Loucy (cell line): ENCODE measurements at regions not wholly inside any gene's neighbourhood (a gene's known extent, or its start where the extent isn't known, plus 50 kb on each side); places are given as distances from the start of the nearest gene placed in this dataset.
"Not testable (repeated sequence)": the region's sequence is repeated elsewhere in the genome, so short reads cannot be mapped to it uniquely, and the experiment has no call there.

Experiments used
- H2AFZ ChIP-seq: fragments of 200-600 bp; sonication (generic); 2 replicates; pipeline ENCODE4 v1.6.0; 2016; ENCODE audit warnings: antibody characterized with exemption, mild to moderate bottlenecking, low read length, moderate library complexity
- H3F3A ChIP-seq: fragments of 200-600 bp; 2 replicates; pipeline ENCODE4 v1.6.0; 2016; ENCODE audit warnings: antibody characterized with exemption, low read depth, mild to moderate bottlenecking
- H3K27me3 ChIP-seq: fragments of 200-600 bp; sonication (generic); 2 replicates; pipeline ENCODE4 v1.6.1; 2014; ENCODE audit warnings: low read length, mild to moderate bottlenecking; ENCODE audit not compliant: insufficient read depth, poor library complexity, severe bottlenecking
- H3K36me3 ChIP-seq: fragments of 200-600 bp; sonication (generic); 2 replicates; pipeline ENCODE4 v1.6.1; 2016; ENCODE audit warnings: low read length; ENCODE audit not compliant: insufficient read depth
- H3K4me1 ChIP-seq: fragments of 200-600 bp; sonication (generic); 2 replicates; pipeline ENCODE4 v1.5.1; 2014; ENCODE audit warnings: low read length, mild to moderate bottlenecking; ENCODE audit not compliant: insufficient read depth, poor library complexity, severe bottlenecking
- H3K4me2 ChIP-seq: fragments of 200-600 bp; sonication (generic); 2 replicates; pipeline ENCODE4 v1.6.0; 2014; ENCODE audit warnings: antibody characterized with exemption, low read length, low read depth, mild to moderate bottlenecking; ENCODE audit not compliant: poor library complexity, severe bottlenecking
- H3K4me3 ChIP-seq: fragments of 200-600 bp; sonication (generic); 2 replicates; pipeline ENCODE4 v1.5.1; 2014; ENCODE audit warnings: low read length, mild to moderate bottlenecking, mixed read lengths; ENCODE audit not compliant: poor library complexity, severe bottlenecking
- H3K79me2 ChIP-seq: fragments of 200-600 bp; sonication (generic); 2 replicates; pipeline ENCODE4 v1.6.1; 2014; ENCODE audit warnings: low read length; ENCODE audit not compliant: insufficient read depth
- H3K9ac ChIP-seq: fragments of 200-600 bp; sonication (generic); 2 replicates; pipeline ENCODE4 v1.6.0; 2014; ENCODE audit warnings: mild to moderate bottlenecking, low read depth, low read length, moderate library complexity; ENCODE audit not compliant: poor library complexity, severe bottlenecking
- H3K9me2 ChIP-seq: fragments of 200-600 bp; sonication (generic); replicated peaks from 2 replicates; pipeline ENCODE4 v1.6.1; 2016; ENCODE audit warnings: low read depth, low read length, mixed read lengths
- H3K9me3 ChIP-seq: fragments of 200-600 bp; sonication (generic); 2 replicates; pipeline ENCODE4 v1.6.1; 2014; ENCODE audit warnings: mild to moderate bottlenecking, antibody characterized with exemption, low read length, low read depth; ENCODE audit not compliant: insufficient read depth
- H4K20me1 ChIP-seq: fragments of 200-600 bp; sonication (generic); 2 replicates; pipeline ENCODE4 v1.6.0; 2014; ENCODE audit warnings: antibody characterized with exemption, low read length, mild to moderate bottlenecking; ENCODE audit not compliant: insufficient read depth, poor library complexity, severe bottlenecking
- CTCF ChIP-seq: fragments of 200-600 bp; sonication (generic); conservative IDR thresholded peaks from 2 replicates; pipeline ENCODE4 v1.5.1; 2014; ENCODE audit warnings: mild to moderate bottlenecking, antibody characterized with exemption, low read length
- EZH2phosphoT487 ChIP-seq: fragments of 200-600 bp; IDR thresholded peaks from 2 replicates; pipeline ENCODE4 v1.6.1; 2018; ENCODE audit warnings: antibody characterized with exemption, mild to moderate bottlenecking, moderate library complexity, borderline replicate concordance

DNA sequence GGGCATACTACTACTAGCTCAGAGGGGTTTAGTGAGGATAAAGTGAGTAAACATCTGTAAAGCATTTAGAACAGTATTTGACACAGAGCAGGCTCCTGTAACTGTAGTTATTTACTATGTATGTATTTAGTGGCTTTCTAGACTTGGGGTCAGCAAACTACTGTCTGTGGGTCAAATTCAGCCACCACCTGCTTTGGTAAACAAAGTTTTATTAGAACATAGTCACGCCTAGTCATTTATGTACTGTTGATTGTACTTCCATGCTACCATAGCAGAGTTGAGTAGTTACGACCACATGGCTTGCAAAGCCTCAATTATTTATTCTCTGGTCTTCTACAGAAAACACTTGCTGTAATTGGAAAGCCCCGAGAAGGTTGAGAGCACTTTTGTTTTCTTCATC lies 248.5 kb upstream of the PLPP4 start:
- no peaks in the 10 kb centered on the region for H4K20me1 ChIP-seq
- no peaks in the 10 kb centered on the region for H3K27me3 ChIP-seq
- no peaks in the 10 kb centered on the region for H3K4me1 ChIP-seq
- no peak overlapping the region for H3K9ac ChIP-seq
- TF ChIP-seq CTCF, result no peak
- TF ChIP-seq EZH2phosphoT487, result no peak
- H3K4me3 ChIP-seq, result no peak overlapping the region
- no peaks in the 10 kb centered on the region for H3K36me3 ChIP-seq
- H3F3A ChIP-seq, result no peaks in the 10 kb centered on the region
- no peaks in the 10 kb centered on the region for H3K79me2 ChIP-seq
- no peak overlapping the region for H3K4me2 ChIP-seq
- H3K9me3 ChIP-seq, result no peaks in the 10 kb centered on the region
- H2AFZ ChIP-seq, result no peak overlapping the region
- H3K9me2 ChIP-seq, result no peaks in the 10 kb centered on the region

GRCh38 chr10:120209124-120209762 lies 247.8 kb upstream of the PLPP4 start:
- H3F3A ChIP-seq, result no peaks in the 10 kb centered on the region
- no peak overlapping the region for H2AFZ ChIP-seq
- no peaks in the 10 kb centered on the region for H3K27me3 ChIP-seq
- no peak overlapping the region for H3K9ac ChIP-seq
- H3K4me2 ChIP-seq, result no peak overlapping the region
- H3K36me3 ChIP-seq, result no peaks in the 10 kb centered on the region
- no peak overlapping the region for H3K4me3 ChIP-seq
- no peaks in the 10 kb centered on the region for H4K20me1 ChIP-seq
- H3K9me2 ChIP-seq, result no peaks in the 10 kb centered on the region
- H3K79me2 ChIP-seq, result no peaks in the 10 kb centered on the region
- H3K9me3 ChIP-seq, result no peaks in the 10 kb centered on the region
- H3K4me1 ChIP-seq, result no peaks in the 10 kb centered on the region
- TF ChIP-seq CTCF (no peak), EZH2phosphoT487 (no peak)

DNA sequence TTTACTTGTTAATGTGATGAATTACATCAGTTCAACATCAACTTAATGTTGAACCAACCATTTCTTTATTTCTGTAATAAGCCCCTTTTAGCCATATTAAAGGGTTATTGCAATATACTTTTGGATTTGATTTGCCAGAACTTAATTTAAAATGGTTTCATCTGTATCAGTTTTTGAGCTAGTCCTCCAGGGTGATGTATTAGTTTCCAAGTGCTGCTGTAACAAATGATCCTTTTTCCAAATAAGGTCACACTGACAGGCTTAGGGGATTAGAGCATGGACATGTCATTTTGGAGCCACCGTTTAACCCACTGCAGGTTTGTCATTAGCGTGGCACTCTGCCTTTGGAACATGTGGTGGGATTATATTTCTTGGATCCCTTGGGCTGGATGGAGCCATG lies 244.8 kb upstream of the PLPP4 start:
- no peaks in the 10 kb centered on the region for H3K9me3 ChIP-seq
- H3K9me2 ChIP-seq, result no peaks in the 10 kb centered on the region
- no peak overlapping the region for H2AFZ ChIP-seq
- H3K4me2 ChIP-seq, result no peak overlapping the region
- H3K4me3 ChIP-seq, result no peak overlapping the region
- H3K9ac ChIP-seq, result no peak overlapping the region
- no peaks in the 10 kb centered on the region for H3K4me1 ChIP-seq
- no peaks in the 10 kb centered on the region for H3K36me3 ChIP-seq
- no peaks in the 10 kb centered on the region for H3K79me2 ChIP-seq
- no peaks in the 10 kb centered on the region for H3F3A ChIP-seq
- no peak for TF ChIP-seq EZH2phosphoT487
- TF ChIP-seq CTCF, result no peak
- H4K20me1 ChIP-seq, result no peaks in the 10 kb centered on the region
- no peaks in the 10 kb centered on the region for H3K27me3 ChIP-seq

DNA sequence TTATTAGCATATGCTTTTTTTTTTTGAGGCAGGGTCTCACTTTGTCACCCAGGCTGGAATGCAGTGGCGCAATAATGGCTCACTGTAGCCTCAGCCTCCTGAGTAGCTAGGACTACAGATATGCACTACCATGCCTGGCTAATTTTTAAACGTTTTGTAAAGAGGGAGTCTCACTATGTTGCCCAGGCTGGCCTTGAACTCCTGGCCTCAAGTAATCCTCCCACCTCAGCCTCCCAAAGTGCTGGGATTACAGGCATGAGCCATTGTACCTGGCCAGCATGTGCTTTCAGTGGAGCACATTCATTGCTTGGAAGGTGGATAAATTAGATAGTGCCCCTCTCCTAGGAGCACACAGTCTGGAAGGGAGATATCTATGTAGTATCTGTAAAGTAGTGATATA lies 243.7 kb upstream of the PLPP4 start:
- not testable (repeated sequence) for H3K9me2 ChIP-seq, H3F3A ChIP-seq, H3K4me2 ChIP-seq, H3K4me1 ChIP-seq, H3K79me2 ChIP-seq, H3K4me3 ChIP-seq, H2AFZ ChIP-seq, H3K27me3 ChIP-seq, H3K9ac ChIP-seq, H3K9me3 ChIP-seq, H3K36me3 ChIP-seq, H4K20me1 ChIP-seq
